ENCODE measurements at regions not wholly inside any gene's neighbourhood (a gene's known extent, or its start where the extent isn't known, plus 50 kb on each side); places are given as distances from the start of the nearest gene placed in this dataset.

DNA sequence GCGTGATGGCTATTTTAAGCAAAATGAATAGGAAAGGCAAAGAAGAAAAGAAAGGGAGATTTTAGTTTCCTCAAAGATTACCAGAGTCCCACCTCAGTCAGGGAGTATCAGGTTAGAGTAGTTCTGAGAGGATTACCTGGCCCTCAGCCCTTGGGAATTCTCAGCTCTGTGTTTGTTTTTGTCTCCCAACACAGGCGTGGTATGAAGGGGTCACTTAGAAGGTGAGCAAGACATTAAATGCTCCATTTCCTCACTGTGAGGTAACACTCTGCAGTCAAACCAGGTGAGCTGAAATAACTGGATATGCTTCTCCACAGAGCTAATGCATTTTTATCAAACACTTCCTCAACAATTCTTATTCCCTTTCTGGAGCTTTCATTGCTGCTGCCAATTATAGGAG is 232.2 kb downstream of the IKZF2 start:
- TF ChIP-seq, protein P1, sequence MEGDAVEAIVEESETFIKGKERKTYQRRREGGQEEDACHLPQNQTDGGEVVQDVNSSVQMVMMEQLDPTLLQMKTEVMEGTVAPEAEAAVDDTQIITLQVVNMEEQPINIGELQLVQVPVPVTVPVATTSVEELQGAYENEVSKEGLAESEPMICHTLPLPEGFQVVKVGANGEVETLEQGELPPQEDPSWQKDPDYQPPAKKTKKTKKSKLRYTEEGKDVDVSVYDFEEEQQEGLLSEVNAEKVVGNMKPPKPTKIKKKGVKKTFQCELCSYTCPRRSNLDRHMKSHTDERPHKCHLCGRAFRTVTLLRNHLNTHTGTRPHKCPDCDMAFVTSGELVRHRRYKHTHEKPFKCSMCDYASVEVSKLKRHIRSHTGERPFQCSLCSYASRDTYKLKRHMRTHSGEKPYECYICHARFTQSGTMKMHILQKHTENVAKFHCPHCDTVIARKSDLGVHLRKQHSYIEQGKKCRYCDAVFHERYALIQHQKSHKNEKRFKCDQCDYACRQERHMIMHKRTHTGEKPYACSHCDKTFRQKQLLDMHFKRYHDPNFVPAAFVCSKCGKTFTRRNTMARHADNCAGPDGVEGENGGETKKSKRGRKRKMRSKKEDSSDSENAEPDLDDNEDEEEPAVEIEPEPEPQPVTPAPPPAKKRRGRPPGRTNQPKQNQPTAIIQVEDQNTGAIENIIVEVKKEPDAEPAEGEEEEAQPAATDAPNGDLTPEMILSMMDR (IDR thresholded peaks at IDR 0.05; ENCODE audit: insufficient read depth, low read depth, low read length), result no peak
- no peak for TF ChIP-seq EZH2 (IDR thresholded peaks at IDR 0.05; ENCODE audit: insufficient read depth, low read length)
